ENCODE measurements at regions not wholly inside any gene's neighbourhood (a gene's known extent, or its start where the extent isn't known, plus 50 kb on each side); places are given as distances from the start of the nearest gene placed in this dataset.

DNA sequence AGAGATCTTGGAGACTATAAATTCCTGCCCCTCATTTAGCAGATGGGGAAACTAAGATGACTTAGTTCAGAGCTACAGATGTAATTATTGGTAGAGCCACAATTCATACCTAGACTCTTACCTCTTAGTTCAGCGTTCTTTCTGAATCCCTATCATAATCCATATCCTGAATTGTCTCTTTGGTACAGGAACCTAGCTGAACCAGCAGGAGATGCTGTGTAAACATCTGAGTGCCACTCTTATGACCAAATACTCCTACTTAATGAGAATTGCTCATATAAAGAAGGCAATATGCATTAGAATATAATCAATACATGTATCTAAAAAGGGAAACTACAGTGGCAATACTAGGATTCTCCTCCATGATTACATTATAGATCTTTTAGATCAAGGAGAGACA is 459.0 kb downstream of the SIPA1L2 start:
- Histone ChIP-seq H3K27ac (ENCODE audit: low read depth, low read length) (no peak overlapping the region), H3K4me3 (ENCODE audit: extremely low read depth in 1 of 4, insufficient read depth in 2 of 4, low read depth in 3 of 4, low read length in 4 of 4) (no peak overlapping the region), H3K4me2 (ENCODE audit: insufficient read depth in 1 of 2, low read depth in 2 of 2, low read length in 2 of 2) (no peak overlapping the region), H2AK5ac (ENCODE audit: low read depth, low read length) (no peak overlapping the region), H3K4ac (replicated peaks; ENCODE audit: insufficient read length, low read depth, low read length) (no peak overlapping the region), H4K8ac (ENCODE audit: extremely low read depth, insufficient read depth, low read length) (no peak overlapping the region), H3K9ac (replicated peaks in 1 of 4; ENCODE audit: extremely low read depth in 1 of 4, low read depth in 3 of 4, low read length in 3 of 4) (no peak overlapping the region), H2BK120ac (replicated peaks; ENCODE audit: low read depth, low read length) (no peak overlapping the region), H3K27me3 (replicated peaks in 1 of 4; ENCODE audit: control insufficient read depth in 3 of 4, extremely low read depth in 1 of 4, insufficient read depth in 3 of 4, low read length in 3 of 4) (no peaks in the 10 kb centered on the region), H2AFZ (ENCODE audit: low read length) (no peak overlapping the region), H3K79me1 (ENCODE audit: low read depth, low read length) (no peaks in the 10 kb centered on the region), H3K9me3 (ENCODE audit: insufficient read depth in 2 of 2, low read depth in 1 of 2, low read length in 1 of 2) (no peaks in the 10 kb centered on the region), H2BK15ac (ENCODE audit: low read length) (no peak overlapping the region), H3K23me2 (ENCODE audit: low read depth, low read length) (no peaks in the 10 kb centered on the region), H3K18ac (ENCODE audit: extremely low read depth, low read length) (no peak overlapping the region), H3K4me1 (replicated peaks in 1 of 4; ENCODE audit: control insufficient read depth in 3 of 4, insufficient read depth in 4 of 4, low read length in 3 of 4) (peaks cover 0 to 9% (median 5%) of the 10 kb centered on the region in 4 experiments; a peak in 4 of 7 replicates), H2BK12ac (ENCODE audit: low read depth, low read length) (no peak overlapping the region), H2BK20ac (ENCODE audit: low read length) (no peak overlapping the region), H2BK5ac (ENCODE audit: low read depth, low read length) (no peak overlapping the region), H3K36me3 (ENCODE audit: control insufficient read depth in 2 of 4, insufficient read depth in 4 of 4, low read length in 3 of 4) (peaks cover 0 to 25% (median 4%) of the 10 kb centered on the region in 4 experiments; a peak in 5 of 8 replicates), H3K23ac (ENCODE audit: insufficient read length) (no peak overlapping the region), H3K56ac (replicated peaks; ENCODE audit: insufficient read length, low read depth, low read length) (no peak overlapping the region), H3K79me2 (ENCODE audit: control insufficient read depth in 1 of 2, insufficient read depth in 2 of 2, low read length in 2 of 2) (no peaks in the 10 kb centered on the region), H3K14ac (ENCODE audit: insufficient read length) (no peak overlapping the region), H4K91ac (replicated peaks; ENCODE audit: insufficient read length, low read length) (no peak overlapping the region), H4K20me1 (replicated peaks in 1 of 2; ENCODE audit: control insufficient read depth in 1 of 2, insufficient read depth in 2 of 2, low read length in 2 of 2) (peaks cover 0 to 8% of the 10 kb centered on the region in 2 experiments), H4K5ac (ENCODE audit: insufficient read length, low read depth, low read length) (no peak overlapping the region)
- FAIRE-seq (no peak), DNase-seq (ENCODE audit: low read depth in 1 of 2, low spot score in 2 of 2) (no peak)
- WGBS, 2 experiments (ENCODE audit: extremely low coverage in 1 of 2, insufficient coverage in 1 of 2, insufficient read length in 1 of 2, insufficient replicate concordance in 2 of 2, low coverage in 1 of 2, low lambda C conversion rate in 2 of 2, missing lambda C conversion rate in 1 of 2), result 95% methylated on average over 1 of the region's 1 CpG; no CpG with 5 or more reads in 1 of the 2 experiments
- TF ChIP-seq CBX8 (IDR thresholded peaks at IDR 0.05; ENCODE audit: borderline replicate concordance, low read depth, low read length), result no peak
- TF ChIP-seq, protein P1, sequence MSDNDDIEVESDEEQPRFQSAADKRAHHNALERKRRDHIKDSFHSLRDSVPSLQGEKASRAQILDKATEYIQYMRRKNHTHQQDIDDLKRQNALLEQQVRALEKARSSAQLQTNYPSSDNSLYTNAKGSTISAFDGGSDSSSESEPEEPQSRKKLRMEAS (IDR thresholded peaks at IDR 0.05), result no peak
- no peak for TF ChIP-seq YY1 (IDR thresholded peaks at IDR 0.05; ENCODE audit: low read depth, low read length)
- TF ChIP-seq CHD1 (IDR thresholded peaks at IDR 0.05; ENCODE audit: low read depth, low read length), result no peak
- no peak for TF ChIP-seq POLR2A (IDR thresholded peaks at IDR 0.05; ENCODE audit: control extremely low read depth in 1 of 2, low read depth in 2 of 2, low read length in 2 of 2)
- TF ChIP-seq POU5F1 (IDR thresholded peaks at IDR 0.05; ENCODE audit: low read depth, low read length), result no peak
- TF ChIP-seq TBP (IDR thresholded peaks at IDR 0.05; ENCODE audit: low read depth, low read length), result no peak
- TF ChIP-seq, protein P2, sequence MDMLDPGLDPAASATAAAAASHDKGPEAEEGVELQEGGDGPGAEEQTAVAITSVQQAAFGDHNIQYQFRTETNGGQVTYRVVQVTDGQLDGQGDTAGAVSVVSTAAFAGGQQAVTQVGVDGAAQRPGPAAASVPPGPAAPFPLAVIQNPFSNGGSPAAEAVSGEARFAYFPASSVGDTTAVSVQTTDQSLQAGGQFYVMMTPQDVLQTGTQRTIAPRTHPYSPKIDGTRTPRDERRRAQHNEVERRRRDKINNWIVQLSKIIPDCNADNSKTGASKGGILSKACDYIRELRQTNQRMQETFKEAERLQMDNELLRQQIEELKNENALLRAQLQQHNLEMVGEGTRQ (IDR thresholded peaks at IDR 0.05; ENCODE audit: low read length), result no peak
- no peak for TF ChIP-seq CTBP2 (IDR thresholded peaks at IDR 0.05; ENCODE audit: borderline replicate concordance, insufficient read depth, insufficient read length, low read length)
- TF ChIP-seq EZH2 (IDR thresholded peaks at IDR 0.05; ENCODE audit: low read depth, low read length, severe bottlenecking), result no peak
- no peak for TF ChIP-seq PHF8 (conservative IDR thresholded peaks at IDR 0.05; ENCODE audit: low read depth, low read length)
- CTCF ChIA-PET (ENCODE audit: partially characterized antibody), result interaction anchor here (0.7 kb wide), 1 partner anchor 12 kb away, joined by 3 read pairs; no protein-coding TSS in a partner anchor
- POLR2A ChIA-PET (ENCODE audit: partially characterized antibody), result interaction anchor here (1.0 to 1.8 kb wide), 2 partner anchors 14 to 17 kb away, joined by 3 to 4 read pairs; no protein-coding TSS in a partner anchor

Data from H1 (cell line).